H9 (cell line): ENCODE measurements at regions not wholly inside any gene's neighbourhood (a gene's known extent, or its start where the extent isn't known, plus 50 kb on each side); places are given as distances from the start of the nearest gene placed in this dataset.

ENCODE experiments used
- DNase-seq: peaks from one replicate; pipeline ENCODE4 v3.0.0-alpha.2; 2017
- H2AFZ ChIP-seq: one replicate; pipeline ENCODE4 v1.6.1; 2013; ENCODE audit warnings: mild to moderate bottlenecking, low read length, control low read depth, moderate library complexity
- H2AK5ac ChIP-seq: 2 replicates; pipeline ENCODE4 v1.6.1; 2013; ENCODE audit warnings: low read length, control low read depth, mixed read lengths; ENCODE audit not compliant: insufficient read length
- H2BK120ac ChIP-seq: one replicate; pipeline ENCODE4 v1.6.1; 2013; ENCODE audit warnings: low read depth, mild to moderate bottlenecking, low read length, control low read depth, inconsistent platforms; ENCODE audit not compliant: poor library complexity, severe bottlenecking
- H2BK12ac ChIP-seq: 2 replicates; pipeline ENCODE4 v1.6.1; 2013; ENCODE audit warnings: low read length, control low read depth, mixed read lengths, low read depth; ENCODE audit not compliant: insufficient read length
- H2BK15ac ChIP-seq: 2 replicates; pipeline ENCODE4 v1.6.1; 2013; ENCODE audit warnings: low read depth, low read length, control low read depth
- H2BK20ac ChIP-seq: one replicate; pipeline ENCODE4 v1.6.1; 2013; ENCODE audit warnings: low read depth, mild to moderate bottlenecking, low read length, control low read depth, inconsistent platforms; ENCODE audit not compliant: poor library complexity, severe bottlenecking
- H2BK5ac ChIP-seq: 2 replicates; pipeline ENCODE4 v1.6.1; 2013; ENCODE audit warnings: low read length, control low read depth, mixed read lengths; ENCODE audit not compliant: insufficient read length
- H3K14ac ChIP-seq: 2 replicates; pipeline ENCODE4 v1.6.1; 2013; ENCODE audit warnings: low read length, control low read depth; ENCODE audit not compliant: insufficient read depth
- H3K18ac ChIP-seq: 2 replicates; pipeline ENCODE4 v1.6.1; 2013; ENCODE audit warnings: low read depth, mild to moderate bottlenecking, mixed read lengths, low read length, control low read depth; ENCODE audit not compliant: insufficient read length
- H3K23ac ChIP-seq: 2 replicates; pipeline ENCODE4 v1.6.1; 2013; ENCODE audit warnings: low read length, control low read depth, mixed read lengths, low read depth; ENCODE audit not compliant: insufficient read length
- H3K23me2 ChIP-seq: 2 replicates; pipeline ENCODE4 v1.6.1; 2013; ENCODE audit warnings: low read depth, mild to moderate bottlenecking, mixed read lengths, low read length, control low read depth; ENCODE audit not compliant: insufficient read length, poor library complexity, severe bottlenecking
- H3K27ac ChIP-seq: 2 replicates; pipeline ENCODE4 v1.5.1; 2013; ENCODE audit warnings: low read length, control low read depth, mixed read lengths, low read depth; ENCODE audit not compliant: insufficient read length
- H3K27me3 ChIP-seq: 2 replicates; pipeline ENCODE4 v1.6.1; 2013; ENCODE audit warnings: low read length, control low read depth, inconsistent platforms; ENCODE audit not compliant: insufficient read depth
- H3K4ac ChIP-seq: 2 replicates; pipeline ENCODE4 v1.6.1; 2013; ENCODE audit warnings: low read depth, mild to moderate bottlenecking, control low read depth, inconsistent platforms, low read length, moderate library complexity
- H3K4me1 ChIP-seq: 2 replicates; pipeline ENCODE4 v1.6.1; 2013; ENCODE audit warnings: low read length, control low read depth, inconsistent platforms; ENCODE audit not compliant: insufficient read depth
- H3K4me2 ChIP-seq: 2 replicates; pipeline ENCODE4 v1.6.1; 2013; ENCODE audit warnings: low read length, control low read depth, mixed read lengths; ENCODE audit not compliant: insufficient read length, insufficient read depth
- H3K56ac ChIP-seq: 2 replicates; pipeline ENCODE4 v1.6.1; 2013; ENCODE audit warnings: low read depth, mild to moderate bottlenecking, mixed read lengths, low read length, control low read depth; ENCODE audit not compliant: insufficient read length
- H3K79me1 ChIP-seq: 2 replicates; pipeline ENCODE4 v1.6.1; 2013; ENCODE audit warnings: low read depth, mild to moderate bottlenecking, moderate library complexity, low read length, control low read depth, inconsistent platforms; ENCODE audit not compliant: insufficient read depth, poor library complexity, severe bottlenecking
- H3K79me2 ChIP-seq: 2 replicates; pipeline ENCODE4 v1.6.1; 2013; ENCODE audit warnings: low read length, control low read depth, inconsistent platforms; ENCODE audit not compliant: insufficient read depth
- H3K9ac ChIP-seq: 2 replicates; pipeline ENCODE4 v1.6.1; 2013; ENCODE audit warnings: low read length, control low read depth, mixed read lengths; ENCODE audit not compliant: insufficient read length; ENCODE audit errors: extremely low read depth
- H3K9me3 ChIP-seq: one replicate; pipeline ENCODE4 v1.6.1; 2013; ENCODE audit warnings: low read depth, low read length, inconsistent platforms; ENCODE audit not compliant: control insufficient read depth
- H3T11ph ChIP-seq: one replicate; pipeline ENCODE4 v1.6.1; 2013; ENCODE audit warnings: mild to moderate bottlenecking, low read length, control low read depth, inconsistent platforms
- H4K20me1 ChIP-seq: one replicate; pipeline ENCODE4 v1.6.1; 2013; ENCODE audit not compliant: control insufficient read depth, insufficient read length, insufficient read depth
- H4K5ac ChIP-seq: 2 replicates; pipeline ENCODE4 v1.6.1; 2013; ENCODE audit warnings: low read depth, mild to moderate bottlenecking, mixed read lengths, low read length, control low read depth; ENCODE audit not compliant: insufficient read length
- H4K8ac ChIP-seq: replicated peaks from 2 replicates; pipeline ENCODE4 v1.6.1; 2013; ENCODE audit warnings: low read length, control low read depth, mixed read lengths, low read depth; ENCODE audit not compliant: insufficient read length
- H4K91ac ChIP-seq: 2 replicates; pipeline ENCODE4 v1.6.1; 2013; ENCODE audit warnings: low read depth, mild to moderate bottlenecking, moderate library complexity, mixed read lengths, low read length, control low read depth; ENCODE audit not compliant: insufficient read length
- H3K27ac Mint-ChIP-seq, 3 experiments: 2 replicates in 2 of 3; 3 replicates in 1 of 3; pipeline ENCODE4 v1.8.0; 2020 to 2021; ENCODE audit warnings: mixed read lengths in 3 of 3, mild to moderate bottlenecking in 1 of 3, moderate library complexity in 1 of 3
- H3K27me3 Mint-ChIP-seq: 2 replicates; pipeline ENCODE4 v1.8.0; 2021; ENCODE audit warnings: low read depth, mild to moderate bottlenecking, moderate library complexity, mixed read lengths
- H3K36me3 Mint-ChIP-seq, 3 experiments: 2 replicates in 2 of 3; 3 replicates in 1 of 3; pipeline ENCODE4 v1.8.0; 2020 to 2021; ENCODE audit warnings: low read depth in 3 of 3, mixed read lengths in 3 of 3; ENCODE audit not compliant: insufficient read depth in 1 of 3
- H3K4me1 Mint-ChIP-seq, 2 experiments: 2 replicates each; pipeline ENCODE4 v1.8.0; 2020; ENCODE audit warnings: mixed read lengths in 2 of 2
- H3K4me3 Mint-ChIP-seq, 2 experiments: 2 replicates in 1 of 2; 3 replicates in 1 of 2; pipeline ENCODE4 v1.8.0; 2020 to 2021; ENCODE audit warnings: mild to moderate bottlenecking in 2 of 2, mixed read lengths in 2 of 2, moderate library complexity in 1 of 2
- H3K9me3 Mint-ChIP-seq, 2 experiments: 2 replicates in 1 of 2; 3 replicates in 1 of 2; pipeline ENCODE4 v1.8.0; 2020; ENCODE audit warnings: mild to moderate bottlenecking in 2 of 2, mixed read lengths in 2 of 2, moderate library complexity in 1 of 2
- CTCF ChIP-seq: fragments of 200-600 bp; sonication (generic); conservative IDR thresholded peaks from 3 replicates; pipeline ENCODE4 v1.8.0; 2021; ENCODE audit warnings: antibody characterized with exemption, mild to moderate bottlenecking
- WGBS: extraction: QIAGEN DNeasy Blood & Tissue Kit; methylation state at CpG from one replicate; pipeline ENCODE4 v1.1.7; 2013; ENCODE audit warnings: missing lambda C conversion rate, low lambda C conversion rate, mixed read lengths; ENCODE audit not compliant: insufficient read length; ENCODE audit errors: extremely low coverage; 5-methylcytosine and 5-hydroxymethylcytosine counted together

- Histone ChIP-seq H3K23ac (no peak overlapping the region), H3K79me2 (no peaks in the 10 kb centered on the region), H2BK12ac (no peak overlapping the region), H4K8ac (no peak overlapping the region), H2BK15ac (no peak overlapping the region), H4K91ac (no peak overlapping the region), H3K18ac (no peak overlapping the region), H3K23me2 (no peaks in the 10 kb centered on the region), H2BK120ac (no peak overlapping the region), H3T11ph (no peak overlapping the region), H2BK5ac (no peak overlapping the region), H3K14ac (no peak overlapping the region), H3K4ac (no peak overlapping the region), H3K4me1 (no peaks in the 10 kb centered on the region), H4K20me1 (no peaks in the 10 kb centered on the region), H2BK20ac (no peak overlapping the region), H3K4me2 (no peak overlapping the region), H2AK5ac (no peak overlapping the region), H3K9ac (no peak overlapping the region), H3K56ac (no peak overlapping the region), H3K79me1 (no peaks in the 10 kb centered on the region), H3K27me3 (no peaks in the 10 kb centered on the region), H3K27ac (no peak overlapping the region), H4K5ac (no peak overlapping the region), H3K9me3 (no peaks in the 10 kb centered on the region), H2AFZ (no peak overlapping the region)
- peaks cover 3 to 6% of the 10 kb centered on the region in 2 experiments for H3K4me1 Mint-ChIP-seq
- no CpG with 5 or more reads among the region's 1 CpG for WGBS
- no peak overlapping the region for H3K4me3 Mint-ChIP-seq
- DNase-seq = no peak
- no peaks in the 10 kb centered on the region for H3K9me3 Mint-ChIP-seq
- TF ChIP-seq CTCF = no peak
- H3K27me3 Mint-ChIP-seq = no peaks in the 10 kb centered on the region
- no peaks in the 10 kb centered on the region for H3K36me3 Mint-ChIP-seq
- no peak overlapping the region for H3K27ac Mint-ChIP-seq
Observed at GRCh38 chr9:73237140-73237539, 85.5 kb downstream of the ANXA1 start.
